Activated CD8-positive, alpha-beta memory T cell treated with anti-CD3 and anti-CD28 coated beads, Interleukin-2, amount 10 ng/mL, durations not matched to agents 7 days and 5 days (primary cell): ENCODE measurements at regions not wholly inside any gene's neighbourhood (a gene's known extent, or its start where the extent isn't known, plus 50 kb on each side); places are given as distances from the start of the nearest gene placed in this dataset.
"Not testable (repeated sequence)": the region's sequence is repeated elsewhere in the genome, so short reads cannot be mapped to it uniquely, and the experiment has no call there.

ENCODE experiments used
- ATAC-seq: fragments of 150-1000 bp; cut with Tn5 transposase; one replicate; pipeline ENCODE4 v1.10.0; 2021; ENCODE audit warnings: moderate library complexity
- CTCF ChIA-PET: fragments of 350-600 bp; sonication (Branson Sonifier 250); formaldehyde crosslinking; loops from one replicate; lab custom pipeline; 2021; ENCODE audit warnings: antibody characterized with exemption; lab: Charles Lee
- DNase-seq: peaks from one replicate; pipeline ENCODE4 v3.0.0-alpha.2; 2020
- H3K27ac Mint-ChIP-seq: one replicate; pipeline ENCODE4 v1.8.0; 2021; ENCODE audit warnings: mild to moderate bottlenecking, mixed read lengths
- H3K27me3 Mint-ChIP-seq: one replicate; pipeline ENCODE4 v1.8.0; 2021; ENCODE audit warnings: mixed read lengths
- H3K36me3 Mint-ChIP-seq: one replicate; pipeline ENCODE4 v1.8.0; 2021; ENCODE audit warnings: mild to moderate bottlenecking, mixed read lengths
- H3K4me1 Mint-ChIP-seq: one replicate; pipeline ENCODE4 v1.8.0; 2021; ENCODE audit warnings: mixed read lengths
- H3K4me3 Mint-ChIP-seq: one replicate; pipeline ENCODE4 v1.8.0; 2021; ENCODE audit warnings: mild to moderate bottlenecking, moderate library complexity, mixed read lengths
- H3K9me3 Mint-ChIP-seq: one replicate; pipeline ENCODE4 v1.8.0; 2022; ENCODE audit warnings: low read depth, mixed read lengths

DNA sequence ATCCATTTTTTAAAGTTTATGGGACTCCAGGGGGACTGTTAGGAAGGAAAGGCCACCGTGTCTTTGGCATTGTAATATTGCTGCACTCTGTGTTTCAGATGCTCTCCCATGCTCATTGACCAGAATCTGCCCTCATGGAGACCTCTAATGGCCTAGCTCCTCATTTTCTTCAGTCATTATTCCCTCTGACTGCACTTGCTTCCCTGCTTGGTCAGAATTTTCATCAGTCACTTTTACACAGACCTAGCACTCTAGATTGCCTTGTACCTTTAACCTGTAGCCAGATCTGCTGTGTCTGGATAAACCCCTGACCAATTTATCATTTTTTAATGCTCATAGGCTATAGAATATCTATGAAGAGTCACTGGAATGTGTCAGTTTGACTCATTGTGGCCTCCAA, 155.5 kb upstream of the NUDT12 start:
- Mint-ChIP-seq H3K9me3 (peaks cover 2% of the 10 kb centered on the region), H3K36me3 (no peaks in the 10 kb centered on the region), H3K4me1 (no peaks in the 10 kb centered on the region), H3K4me3 (no peak overlapping the region), H3K27ac (no peak overlapping the region), H3K27me3 (no peaks in the 10 kb centered on the region)
- DNase-seq, result no peak
- CTCF ChIA-PET, result no interaction called here
- ATAC-seq, result no peak

DNA sequence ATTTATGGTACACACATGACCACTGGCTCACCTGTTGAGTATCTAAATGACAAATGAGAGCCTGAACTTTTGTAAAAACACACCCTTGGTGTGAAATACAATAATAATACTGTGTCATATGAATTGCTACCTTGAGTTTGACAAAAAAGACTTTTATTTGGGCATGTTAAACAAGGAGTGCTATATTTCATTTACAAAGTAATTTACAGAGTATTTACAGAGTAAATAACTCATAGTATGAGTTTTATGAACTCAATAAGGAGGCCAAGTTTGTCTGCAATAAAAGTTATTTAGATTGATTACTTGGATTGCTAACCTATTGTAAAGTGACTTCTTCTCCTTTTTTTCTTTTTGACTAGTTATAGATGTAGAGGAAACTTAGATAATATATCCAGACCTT, 146.0 kb upstream of the NUDT12 start:
- H3K9me3 Mint-ChIP-seq, result peaks cover 2% of the 10 kb centered on the region
- ATAC-seq (no peak), DNase-seq (no peak)
- no peaks in the 10 kb centered on the region for H3K36me3 Mint-ChIP-seq
- no peak overlapping the region for H3K27ac Mint-ChIP-seq
- CTCF ChIA-PET, result no interaction called here
- H3K4me3 Mint-ChIP-seq, result no peak overlapping the region
- no peaks in the 10 kb centered on the region for H3K27me3 Mint-ChIP-seq
- H3K4me1 Mint-ChIP-seq, result no peaks in the 10 kb centered on the region

DNA sequence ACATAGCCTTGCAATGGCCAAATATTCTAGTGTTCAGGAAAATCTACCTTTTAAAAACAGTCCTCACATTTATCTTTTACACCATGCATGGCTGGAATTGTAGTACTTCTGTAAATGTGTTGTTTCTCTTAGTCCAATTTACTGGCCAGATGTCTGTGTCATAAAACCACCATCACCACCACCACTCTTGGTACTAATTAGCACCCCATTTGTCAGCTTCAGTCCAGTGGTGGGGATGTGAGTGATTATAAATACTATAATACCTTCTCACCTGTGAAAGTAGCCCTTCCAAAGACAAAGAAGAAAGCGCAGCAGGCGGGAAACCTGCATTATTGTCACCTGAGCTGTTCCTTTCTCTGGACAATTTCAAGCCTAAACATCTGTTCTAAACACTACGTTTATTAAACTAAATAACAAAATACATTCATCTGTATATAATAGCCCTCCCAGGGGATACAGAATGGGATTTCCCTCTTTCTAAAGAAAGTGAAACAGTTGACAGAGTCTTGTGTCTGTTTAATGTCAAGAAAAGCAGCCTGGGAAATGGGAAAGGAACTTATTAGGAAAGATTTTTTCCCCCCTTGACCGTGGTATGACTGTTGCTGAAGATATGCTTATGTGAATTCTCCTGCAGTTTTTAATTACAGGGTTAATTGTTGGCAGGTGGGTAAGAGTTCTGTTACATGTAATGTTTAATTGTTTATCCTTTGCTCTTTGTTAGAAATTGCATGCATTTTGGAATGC, 144.5 kb upstream of the NUDT12 start:
- ATAC-seq (no peak), DNase-seq (no peak)
- Mint-ChIP-seq H3K9me3 (peaks cover 2% of the 10 kb centered on the region), H3K27ac (no peak overlapping the region), H3K27me3 (no peaks in the 10 kb centered on the region), H3K36me3 (no peaks in the 10 kb centered on the region), H3K4me1 (no peaks in the 10 kb centered on the region), H3K4me3 (no peak overlapping the region)
- CTCF ChIA-PET, result no interaction called here

DNA sequence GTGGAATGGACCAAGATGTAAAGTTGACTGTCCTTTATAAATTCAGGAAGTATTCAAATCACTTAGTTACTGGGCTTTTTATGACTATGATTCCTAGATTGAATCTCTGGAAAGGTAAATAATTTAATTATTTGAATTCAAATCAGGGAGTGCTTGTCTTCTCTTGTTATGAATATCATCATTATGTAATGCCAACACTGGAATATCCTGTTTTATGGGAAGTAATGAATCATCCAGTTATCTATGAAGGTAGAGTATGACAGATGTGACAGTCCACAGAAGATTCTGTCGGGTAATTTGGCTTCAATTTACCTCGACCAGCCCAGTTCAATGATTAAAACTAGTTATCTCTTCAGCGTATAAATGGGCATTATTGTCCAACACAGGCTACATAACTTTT, 141.0 kb upstream of the NUDT12 start:
- H3K4me3 Mint-ChIP-seq, result no peak overlapping the region
- no peak overlapping the region for H3K27ac Mint-ChIP-seq
- H3K27me3 Mint-ChIP-seq, result no peaks in the 10 kb centered on the region
- H3K9me3 Mint-ChIP-seq, result peaks cover 2% of the 10 kb centered on the region
- ATAC-seq (no peak), DNase-seq (no peak)
- CTCF ChIA-PET, result interaction anchor here (0.7 kb wide), 1 partner anchor 283 kb away, joined by 3 read pairs; no protein-coding TSS in a partner anchor
- no peaks in the 10 kb centered on the region for H3K36me3 Mint-ChIP-seq
- H3K4me1 Mint-ChIP-seq, result no peaks in the 10 kb centered on the region

DNA sequence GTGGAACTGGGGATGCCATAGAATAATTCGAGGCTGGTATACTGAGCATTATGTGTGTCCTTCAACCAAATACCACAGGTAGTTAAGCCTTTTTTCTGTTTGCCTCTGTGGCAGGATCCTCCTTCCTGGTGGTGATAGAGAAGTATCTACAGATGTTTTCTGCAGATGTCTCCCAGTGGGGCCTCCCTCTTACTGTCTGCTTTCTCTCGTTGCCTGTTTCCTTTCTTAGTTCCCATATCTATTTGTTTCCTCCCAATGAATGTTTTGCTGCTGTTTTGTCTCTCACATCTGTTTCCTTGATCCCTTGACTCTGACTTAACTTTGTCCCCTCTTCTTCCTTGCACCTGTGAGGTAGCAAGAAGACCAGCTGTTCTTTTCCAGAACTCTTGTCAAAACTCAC, 130.9 kb upstream of the NUDT12 start:
- CTCF ChIA-PET, result no interaction called here
- Mint-ChIP-seq H3K4me3 (no peak overlapping the region), H3K36me3 (no peaks in the 10 kb centered on the region), H3K27me3 (no peaks in the 10 kb centered on the region), H3K4me1 (no peaks in the 10 kb centered on the region), H3K27ac (no peak overlapping the region), H3K9me3 (peaks cover 2% of the 10 kb centered on the region)
- DNase-seq, result no peak
- no peak for ATAC-seq

DNA sequence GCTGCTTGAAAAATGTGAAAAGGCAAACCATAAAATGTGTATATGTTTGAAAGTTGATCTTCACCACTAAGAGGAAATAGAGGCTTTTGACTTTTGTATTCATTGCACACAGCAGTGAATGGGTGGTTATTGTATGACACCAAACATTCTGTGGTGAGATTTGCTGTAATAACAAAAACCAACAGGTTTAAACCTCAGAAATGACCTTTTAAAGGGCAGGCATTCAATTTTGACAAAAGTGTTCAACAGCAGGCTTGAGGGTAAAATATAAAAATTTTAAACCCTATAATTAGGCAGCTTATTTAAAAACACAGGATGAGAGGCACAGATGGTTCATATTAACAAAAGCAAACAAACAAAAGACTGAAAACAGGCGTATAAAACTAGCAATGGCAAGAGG, 128.1 kb upstream of the NUDT12 start:
- Mint-ChIP-seq H3K36me3 (no peaks in the 10 kb centered on the region), H3K9me3 (no peaks in the 10 kb centered on the region), H3K27me3 (no peaks in the 10 kb centered on the region), H3K27ac (no peak overlapping the region), H3K4me3 (no peak overlapping the region), H3K4me1 (no peaks in the 10 kb centered on the region)
- ATAC-seq (no peak), DNase-seq (no peak)
- CTCF ChIA-PET, result no interaction called here

DNA sequence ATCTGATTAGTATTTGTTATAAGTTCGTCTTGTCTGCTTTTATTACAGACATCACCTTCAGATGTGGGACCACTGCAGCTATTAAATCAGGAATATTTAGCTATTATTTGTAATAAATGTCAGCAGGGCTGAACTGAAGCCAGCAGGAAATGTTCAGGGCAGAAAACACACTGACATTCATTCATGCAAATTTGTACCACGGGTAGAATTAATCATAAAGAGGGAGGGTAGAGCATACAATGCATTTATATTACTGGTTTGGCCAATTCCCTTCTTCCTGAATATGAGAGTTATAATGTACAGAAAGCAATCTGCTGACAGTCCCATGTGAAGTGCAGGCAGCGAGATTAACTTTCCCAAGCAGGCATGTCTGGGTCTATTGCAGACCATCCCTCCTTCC, 117.3 kb upstream of the NUDT12 start:
- ATAC-seq (no peak), DNase-seq (no peak)
- CTCF ChIA-PET, result no interaction called here
- Mint-ChIP-seq H3K27me3 (no peaks in the 10 kb centered on the region), H3K4me1 (no peaks in the 10 kb centered on the region), H3K36me3 (no peaks in the 10 kb centered on the region), H3K4me3 (no peak overlapping the region), H3K9me3 (no peaks in the 10 kb centered on the region), H3K27ac (no peak overlapping the region)

DNA sequence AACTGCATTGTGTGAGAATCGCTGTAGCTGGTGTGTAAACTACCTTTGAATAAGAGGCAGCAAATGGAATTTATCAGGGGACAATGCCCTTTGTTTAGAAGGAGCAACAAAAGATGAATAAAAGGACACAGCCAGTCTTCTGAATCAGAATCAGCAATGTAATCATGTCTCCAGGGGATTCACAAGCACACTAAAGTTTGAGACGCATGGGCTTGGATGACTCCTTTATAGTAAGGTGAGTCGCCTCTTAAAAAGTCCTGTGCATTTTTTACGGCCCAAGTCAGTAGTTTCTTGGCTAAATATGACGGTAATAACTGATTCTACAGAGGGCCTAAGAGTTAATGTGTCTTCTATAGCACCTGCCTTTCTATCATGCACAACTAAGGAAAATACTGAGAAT, 113.6 kb upstream of the NUDT12 start:
- H3K36me3 Mint-ChIP-seq, DNase-seq, H3K27ac Mint-ChIP-seq, CTCF ChIA-PET, ATAC-seq, H3K9me3 Mint-ChIP-seq, H3K4me1 Mint-ChIP-seq, H3K27me3 Mint-ChIP-seq, H3K4me3 Mint-ChIP-seq: not testable (repeated sequence)

DNA sequence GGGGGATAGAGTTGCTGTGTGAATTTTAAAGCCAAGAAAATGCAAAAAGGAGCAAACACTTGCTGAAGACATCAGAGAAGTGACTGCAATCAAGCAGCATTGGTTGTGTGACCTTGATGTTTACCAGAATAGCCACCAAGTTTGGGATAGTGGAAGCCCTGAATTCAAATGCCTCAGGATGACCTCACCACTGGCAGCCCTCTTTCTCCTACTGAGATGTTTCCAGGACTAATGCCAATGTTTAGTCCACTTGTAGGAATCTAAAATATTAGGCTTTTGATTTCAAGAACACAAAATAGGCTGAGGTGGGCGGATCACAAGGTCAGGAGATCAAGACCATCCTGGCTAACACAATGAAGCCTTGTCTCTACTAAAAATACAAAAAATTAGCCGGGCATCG, 112.2 kb upstream of the NUDT12 start:
- no peaks in the 10 kb centered on the region for H3K27me3 Mint-ChIP-seq
- DNase-seq, result no peak
- no peak for ATAC-seq
- H3K9me3 Mint-ChIP-seq, result no peaks in the 10 kb centered on the region
- H3K36me3 Mint-ChIP-seq, result no peaks in the 10 kb centered on the region
- CTCF ChIA-PET, result no interaction called here
- H3K27ac Mint-ChIP-seq, result no peak overlapping the region
- H3K4me3 Mint-ChIP-seq, result no peak overlapping the region
- no peaks in the 10 kb centered on the region for H3K4me1 Mint-ChIP-seq

DNA sequence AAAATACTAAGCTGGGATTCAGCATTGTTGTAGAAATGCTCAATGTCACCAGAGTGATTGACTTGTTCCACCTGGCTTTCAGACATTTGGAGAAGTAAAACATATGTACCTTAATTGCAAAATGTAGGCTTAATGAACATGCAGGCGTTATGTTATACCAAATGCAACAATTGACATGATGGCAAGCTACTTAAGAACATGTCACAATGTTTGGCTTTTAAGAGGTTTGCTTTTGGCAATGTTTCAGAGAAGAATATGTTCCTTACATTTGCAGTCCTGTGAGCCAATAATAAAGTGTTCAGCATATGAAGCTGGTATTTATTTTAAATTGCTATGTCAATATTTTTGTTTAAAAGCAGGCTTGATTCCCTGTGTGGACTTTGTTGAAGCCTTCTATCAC, 111.7 kb upstream of the NUDT12 start:
- ATAC-seq, result no peak

DNA sequence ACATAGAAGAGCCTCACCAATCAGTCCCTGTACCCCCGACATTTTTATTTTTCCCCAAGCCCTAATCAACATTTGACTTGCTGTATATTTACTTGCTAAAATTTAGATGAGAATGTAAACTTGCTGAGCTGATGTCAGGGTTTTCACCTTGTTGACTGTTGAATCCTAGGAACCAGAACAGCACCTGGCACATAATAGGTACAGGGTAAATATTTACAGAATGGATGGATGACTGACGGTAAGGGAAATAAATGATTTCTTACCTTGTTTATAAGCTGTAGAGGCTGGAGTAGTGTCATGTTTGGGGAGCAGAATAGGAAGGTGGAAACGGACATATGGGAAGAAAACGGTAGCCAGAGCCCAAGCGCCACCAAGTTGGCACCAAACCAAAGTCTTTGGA, 107.0 kb upstream of the NUDT12 start:
- DNase-seq (no peak), ATAC-seq (no peak)
- H3K9me3 Mint-ChIP-seq, result no peaks in the 10 kb centered on the region
- no peaks in the 10 kb centered on the region for H3K36me3 Mint-ChIP-seq
- H3K27ac Mint-ChIP-seq, result no peak overlapping the region
- CTCF ChIA-PET, result no interaction called here
- no peak overlapping the region for H3K4me3 Mint-ChIP-seq
- no peaks in the 10 kb centered on the region for H3K4me1 Mint-ChIP-seq
- no peaks in the 10 kb centered on the region for H3K27me3 Mint-ChIP-seq

More for the DNA sequence above, 111.7 kb upstream of the NUDT12 start:
- CTCF ChIA-PET, result no interaction called here
- Mint-ChIP-seq H3K36me3 (no peaks in the 10 kb centered on the region), H3K27me3 (no peaks in the 10 kb centered on the region), H3K9me3 (no peaks in the 10 kb centered on the region), H3K27ac (no peak overlapping the region), H3K4me1 (no peaks in the 10 kb centered on the region), H3K4me3 (no peak overlapping the region)
- no peak for DNase-seq

DNA sequence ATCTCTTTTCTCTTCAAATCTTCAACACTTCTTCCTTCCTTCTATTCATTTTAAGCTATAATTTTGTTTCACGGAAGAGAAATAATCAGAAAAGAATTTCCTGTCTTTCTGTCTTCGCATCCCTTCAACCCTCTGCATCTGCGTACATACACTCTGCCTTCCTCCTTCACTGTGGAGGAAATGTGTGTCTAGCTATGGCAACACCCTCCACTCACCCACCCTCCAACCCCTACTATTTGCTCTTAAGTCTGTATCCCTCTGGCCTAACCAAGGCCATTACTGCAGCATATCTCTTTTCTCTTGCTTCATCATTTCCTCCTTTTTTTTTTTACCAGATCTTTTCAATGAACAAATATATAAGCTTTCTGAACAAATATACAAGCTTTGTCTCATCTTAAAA, 105.7 kb upstream of the NUDT12 start:
- H3K4me3 Mint-ChIP-seq, result no peak overlapping the region
- no peak overlapping the region for H3K27ac Mint-ChIP-seq
- no peaks in the 10 kb centered on the region for H3K4me1 Mint-ChIP-seq
- ATAC-seq (no peak), DNase-seq (no peak)
- CTCF ChIA-PET, result no interaction called here
- no peaks in the 10 kb centered on the region for H3K36me3 Mint-ChIP-seq
- peaks cover 4% of the 10 kb centered on the region for H3K9me3 Mint-ChIP-seq
- no peaks in the 10 kb centered on the region for H3K27me3 Mint-ChIP-seq

DNA sequence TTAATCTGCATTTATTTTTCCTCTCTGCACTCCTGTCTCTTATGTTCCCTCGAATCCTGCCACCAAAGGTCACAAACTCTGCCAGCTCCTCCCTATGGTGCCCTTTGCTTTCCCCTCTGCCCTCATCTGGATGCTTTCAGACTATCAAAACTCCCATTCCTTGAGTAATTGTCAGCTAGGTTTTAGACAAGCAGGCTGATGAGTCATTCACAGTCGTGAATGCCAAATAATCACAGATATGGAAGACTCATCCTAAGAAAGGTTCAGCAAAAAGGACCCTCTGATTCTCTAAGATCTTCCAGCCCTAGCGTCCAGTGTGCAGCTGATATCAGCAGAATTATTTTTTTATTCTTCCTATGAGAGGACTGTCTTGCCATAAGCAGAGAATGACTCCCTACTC, 104.5 kb upstream of the NUDT12 start:
- Mint-ChIP-seq H3K4me3 (no peak overlapping the region), H3K9me3 (peaks cover 8% of the 10 kb centered on the region), H3K4me1 (no peaks in the 10 kb centered on the region), H3K27ac (no peak overlapping the region), H3K27me3 (no peaks in the 10 kb centered on the region), H3K36me3 (no peaks in the 10 kb centered on the region)
- CTCF ChIA-PET, result interaction anchor here (1.1 kb wide), 1 partner anchor 84 kb away, joined by 3 read pairs; no protein-coding TSS in a partner anchor
- DNase-seq (no peak), ATAC-seq (no peak)

DNA sequence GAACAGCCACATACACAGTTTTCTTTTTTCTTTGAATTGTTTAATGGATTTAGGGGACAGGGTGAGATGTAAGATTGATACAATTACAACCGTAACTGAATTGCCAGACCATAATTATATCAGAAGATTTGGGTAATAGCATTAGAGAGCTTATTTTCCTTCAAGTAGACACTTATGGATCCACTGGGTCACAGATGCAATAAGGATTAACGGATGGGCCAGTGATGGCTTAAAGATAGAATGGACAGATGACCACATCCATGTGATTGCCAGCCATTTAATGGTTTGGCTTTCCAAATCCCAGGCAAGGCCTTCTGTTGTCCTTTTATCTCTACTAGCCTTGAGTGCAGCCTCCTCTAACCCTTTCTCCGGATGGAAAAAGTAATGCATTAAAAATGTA, 94.7 kb upstream of the NUDT12 start:
- H3K27ac Mint-ChIP-seq, result no peak overlapping the region
- no peak for DNase-seq
- no peaks in the 10 kb centered on the region for H3K9me3 Mint-ChIP-seq
- no peak for ATAC-seq
- H3K36me3 Mint-ChIP-seq, result no peaks in the 10 kb centered on the region
- no peaks in the 10 kb centered on the region for H3K4me1 Mint-ChIP-seq
- CTCF ChIA-PET, result no interaction called here
- H3K27me3 Mint-ChIP-seq, result no peaks in the 10 kb centered on the region
- H3K4me3 Mint-ChIP-seq, result no peak overlapping the region

DNA sequence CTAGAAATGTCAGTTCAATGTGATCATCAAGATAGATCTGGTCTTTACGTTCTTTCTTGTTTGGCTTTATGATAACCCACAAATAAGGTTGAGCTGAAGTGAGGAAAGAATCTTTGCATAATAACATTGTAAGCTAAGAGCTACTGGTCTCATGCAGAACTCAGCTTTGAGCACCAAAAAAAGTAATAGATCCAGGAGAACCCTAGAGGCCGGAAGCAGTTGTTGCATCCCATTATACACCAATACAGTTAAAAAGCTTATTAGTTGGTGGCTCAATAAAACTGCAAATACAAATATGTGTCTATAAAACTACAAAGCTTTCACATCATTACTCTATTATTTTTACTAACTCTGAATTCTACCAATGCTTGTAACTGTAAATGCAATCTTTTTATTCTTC, 85.5 kb upstream of the NUDT12 start:
- Mint-ChIP-seq H3K9me3 (no peaks in the 10 kb centered on the region), H3K4me3 (no peak overlapping the region), H3K27ac (no peak overlapping the region), H3K36me3 (no peaks in the 10 kb centered on the region), H3K27me3 (no peaks in the 10 kb centered on the region), H3K4me1 (no peaks in the 10 kb centered on the region)
- CTCF ChIA-PET, result no interaction called here
- no peak for ATAC-seq
- DNase-seq, result no peak
